Pons (tissue), 1 donor: ENCODE measurements at regions not wholly inside any gene's neighbourhood (a gene's known extent, or its start where the extent isn't known, plus 50 kb on each side); places are given as distances from the start of the nearest gene placed in this dataset.
A peak's percentile ranks its signal among the peaks of the same experiment; 100 is the strongest.
"Not testable (repeated sequence)": the region's sequence is repeated elsewhere in the genome, so short reads cannot be mapped to it uniquely, and the experiment has no call there.

ENCODE experiments used
- DNase-seq: peaks from one replicate; pipeline ENCODE4 v3.0.0-alpha.2; 2016; ENCODE audit warnings: low spot score

DNA sequence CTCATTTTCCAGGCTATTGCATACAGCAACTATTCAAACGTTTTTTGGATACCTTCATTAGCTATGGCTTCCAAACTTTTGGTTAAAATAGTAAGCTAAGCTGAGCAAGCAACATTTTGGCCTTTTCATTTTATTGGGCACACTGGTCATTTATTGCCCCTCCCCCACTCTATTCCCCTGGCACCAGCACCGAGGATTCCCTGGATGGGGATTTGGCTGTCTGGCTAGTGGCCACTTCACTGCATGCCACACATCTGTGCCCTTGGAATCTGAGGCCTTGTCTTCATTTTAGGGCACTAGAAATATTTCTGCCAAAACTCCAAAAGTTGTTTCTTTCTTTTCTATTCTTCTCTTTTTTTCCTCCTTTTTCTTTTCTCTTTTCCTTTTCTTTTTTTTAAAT is 980.7 kb downstream of the LTN1 start:
- not testable (repeated sequence) for DNase-seq

DNA sequence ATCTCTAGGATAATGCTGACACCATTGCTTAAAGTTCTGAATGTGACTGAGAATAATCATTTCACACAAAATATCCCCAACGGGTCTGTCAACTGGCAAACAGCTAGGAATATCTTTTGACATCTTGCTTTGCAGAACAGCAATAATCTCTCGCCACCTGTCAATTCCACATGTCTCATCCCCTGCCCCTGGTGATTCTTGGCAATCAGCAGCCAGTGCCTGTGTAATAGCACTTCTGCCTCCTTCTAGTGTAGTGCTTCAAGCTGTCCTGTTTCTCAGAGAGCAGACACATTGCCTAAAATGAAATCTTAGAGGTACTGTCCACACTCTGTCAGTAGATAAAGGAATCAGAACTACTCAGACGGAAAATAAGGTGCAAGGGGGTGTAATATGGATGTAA is 984.4 kb downstream of the LTN1 start:
- DNase-seq, result peak; percentile 45

DNA sequence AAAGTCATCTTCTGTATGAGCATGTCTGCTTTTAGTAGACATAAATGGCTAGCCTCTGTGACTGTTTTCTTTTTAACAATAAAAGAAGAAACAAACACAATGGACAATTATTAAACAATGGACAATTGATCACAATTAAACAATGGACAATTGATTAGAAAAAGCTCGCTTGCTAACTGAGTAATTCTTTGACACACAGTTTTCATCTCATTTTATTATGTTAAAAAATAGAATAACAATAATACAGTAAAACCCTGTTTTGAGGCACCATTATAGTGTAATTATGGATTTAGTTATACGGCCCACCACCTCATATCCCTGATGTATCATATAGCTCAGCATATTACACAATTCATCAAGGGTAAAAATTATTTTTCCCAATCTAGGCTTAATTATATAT is 989.0 kb downstream of the LTN1 start:
- peak; percentile 63 for DNase-seq

DNA sequence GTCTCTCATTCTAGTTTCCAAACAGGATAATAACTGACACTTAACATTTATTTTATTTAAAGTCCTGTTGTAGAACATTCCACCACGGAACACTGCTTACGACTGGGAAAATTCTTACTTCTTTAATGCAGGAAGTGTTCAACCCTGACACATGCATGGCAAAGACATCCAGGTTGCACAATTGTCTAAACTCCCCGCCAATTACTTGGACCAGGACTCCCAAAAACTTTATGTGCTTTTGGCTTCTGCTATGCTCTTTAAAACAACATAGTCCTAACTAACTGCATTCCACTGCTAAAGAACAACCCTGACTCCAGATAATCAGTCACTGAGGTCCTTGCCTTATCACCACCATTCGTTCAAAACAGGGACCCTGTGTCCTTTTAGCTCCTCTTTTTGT is 995.8 kb downstream of the LTN1 start:
- DNase-seq, result not testable (repeated sequence)

DNA sequence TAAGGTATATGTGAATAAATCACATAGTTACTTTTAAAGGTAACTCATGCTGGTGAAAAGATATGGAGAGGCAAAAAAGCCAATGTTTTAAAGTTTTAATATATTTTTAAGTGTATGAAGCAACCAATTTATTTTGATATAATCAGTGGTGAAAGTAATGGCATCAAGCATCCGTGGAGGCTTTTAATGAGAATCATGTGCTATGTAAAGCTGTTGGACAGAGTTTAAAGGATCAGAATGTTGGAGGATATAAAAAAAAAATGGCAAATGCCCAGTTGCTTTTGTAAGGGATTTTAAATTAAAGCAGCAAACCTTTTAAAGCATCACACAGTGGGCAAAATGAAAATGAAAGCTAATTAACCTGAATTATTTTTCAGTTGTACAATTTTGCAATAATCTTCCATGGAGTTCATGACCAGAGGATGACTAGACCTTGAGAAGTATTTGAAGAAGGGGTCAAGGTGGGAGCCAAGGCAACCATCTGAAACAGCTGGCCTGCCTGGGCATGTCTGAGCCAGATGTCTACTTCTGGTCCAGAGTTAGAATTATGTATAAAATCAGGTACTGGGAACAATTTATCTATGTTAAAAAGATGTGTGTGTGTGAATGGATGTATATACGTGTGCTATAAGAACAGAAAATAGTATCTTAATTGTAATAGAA is 1007.9 kb downstream of the LTN1 start:
- DNase-seq, result not testable (repeated sequence)

DNA sequence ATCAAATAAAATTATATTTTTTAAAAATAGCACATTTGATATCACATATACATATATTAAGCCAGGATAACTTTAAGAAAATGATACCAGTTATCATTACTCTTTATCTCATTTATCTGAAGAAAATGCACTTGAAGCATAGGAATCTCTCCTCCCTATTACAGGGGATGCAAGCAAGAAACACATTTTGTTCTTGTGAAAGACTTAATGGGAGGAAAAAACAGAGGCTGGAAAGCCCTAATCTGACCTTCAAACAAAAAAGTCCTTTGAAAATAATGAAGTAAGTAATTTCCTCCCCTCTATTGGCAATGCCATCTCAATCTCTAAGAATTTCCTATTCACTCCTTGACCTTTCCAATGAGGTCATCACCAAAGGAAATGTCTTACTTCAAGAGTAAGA is 1012.6 kb upstream of the ADAMTS5 start:
- not testable (repeated sequence) for DNase-seq

DNA sequence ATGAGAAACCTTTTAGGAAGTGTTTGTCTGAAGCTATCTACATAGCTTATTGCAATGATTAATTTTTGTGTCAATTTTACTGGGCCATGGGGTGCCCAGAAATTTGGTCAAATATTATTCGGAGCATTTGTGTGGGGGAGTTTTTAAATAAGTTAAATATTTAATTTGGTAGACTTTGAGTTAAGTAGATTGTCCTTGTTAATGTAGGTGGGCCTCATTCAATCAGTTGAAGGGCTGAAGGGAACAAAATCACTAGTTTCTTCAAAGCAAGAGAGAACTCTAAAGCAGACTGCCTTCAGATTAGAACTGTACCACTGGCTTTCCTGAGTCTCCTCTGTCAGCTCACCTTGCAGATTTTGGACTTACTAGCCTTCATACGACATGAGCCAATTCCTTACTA is 1008.6 kb upstream of the ADAMTS5 start:
- no peak for DNase-seq

DNA sequence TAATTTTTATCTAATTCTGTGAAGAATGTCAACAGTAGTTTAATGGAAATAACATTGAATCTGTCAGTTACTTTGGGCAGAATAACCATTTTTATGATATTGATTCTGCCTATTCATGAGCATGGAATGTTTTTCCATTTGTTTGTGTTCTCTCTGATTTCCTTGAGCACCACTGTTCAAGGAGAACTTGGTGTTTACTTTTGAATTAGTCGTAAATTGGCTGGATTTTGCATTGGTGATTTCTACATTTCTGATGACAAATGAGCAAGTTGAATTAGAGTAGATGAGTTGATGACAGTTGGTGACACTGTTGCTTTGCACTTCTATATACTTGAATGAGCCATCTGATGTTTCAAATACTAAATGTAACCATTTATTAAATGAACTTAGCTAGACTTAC is 1007.3 kb upstream of the ADAMTS5 start:
- not testable (repeated sequence) for DNase-seq

DNA sequence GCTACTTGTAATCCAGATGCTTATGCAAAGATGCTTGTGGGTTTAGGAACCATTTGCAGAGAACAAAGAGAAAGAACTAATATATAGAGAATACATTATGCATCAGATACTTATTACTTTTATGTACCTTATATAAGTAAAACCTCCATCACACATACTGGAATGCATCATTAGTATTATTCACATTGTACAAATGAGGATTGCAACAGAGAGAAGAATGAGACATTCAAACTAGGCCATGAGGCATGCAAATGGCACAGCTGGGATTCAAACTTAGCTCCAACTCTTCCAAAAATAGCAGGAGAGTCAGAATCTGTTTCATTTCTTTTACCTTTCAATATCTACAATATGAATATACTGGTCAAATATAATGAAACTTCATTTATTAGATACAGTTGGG is 1001.4 kb upstream of the ADAMTS5 start:
- not testable (repeated sequence) for DNase-seq

DNA sequence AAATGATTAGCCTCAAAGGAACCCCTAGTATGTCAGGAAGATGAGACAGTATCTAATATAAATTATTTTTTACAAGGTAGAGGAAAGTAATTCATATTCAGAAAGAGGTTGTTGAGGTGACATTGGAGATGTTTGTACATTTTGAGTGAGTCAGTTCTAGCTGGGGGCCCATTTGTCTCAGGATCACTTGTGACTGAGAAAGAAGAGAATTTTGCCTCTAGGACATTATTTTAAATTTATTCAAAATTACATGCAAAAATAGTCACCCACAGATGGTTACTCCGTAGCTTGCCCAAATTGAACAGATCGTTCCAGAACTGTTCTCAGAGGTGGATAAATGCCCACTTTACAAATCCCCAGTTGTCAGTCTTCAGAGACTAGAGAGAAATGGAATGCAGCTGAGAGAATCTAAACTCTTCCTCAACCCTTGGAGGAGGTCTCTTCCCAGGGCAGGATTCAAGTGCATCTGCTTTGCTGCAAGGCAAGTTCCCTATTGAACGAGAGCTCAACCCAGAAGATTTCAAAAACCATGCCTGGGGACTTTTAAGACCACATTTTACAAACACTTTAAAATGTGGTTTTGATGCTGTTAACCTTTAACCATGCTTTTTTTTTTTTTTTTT is 987.8 kb upstream of the ADAMTS5 start:
- no peak for DNase-seq

DNA sequence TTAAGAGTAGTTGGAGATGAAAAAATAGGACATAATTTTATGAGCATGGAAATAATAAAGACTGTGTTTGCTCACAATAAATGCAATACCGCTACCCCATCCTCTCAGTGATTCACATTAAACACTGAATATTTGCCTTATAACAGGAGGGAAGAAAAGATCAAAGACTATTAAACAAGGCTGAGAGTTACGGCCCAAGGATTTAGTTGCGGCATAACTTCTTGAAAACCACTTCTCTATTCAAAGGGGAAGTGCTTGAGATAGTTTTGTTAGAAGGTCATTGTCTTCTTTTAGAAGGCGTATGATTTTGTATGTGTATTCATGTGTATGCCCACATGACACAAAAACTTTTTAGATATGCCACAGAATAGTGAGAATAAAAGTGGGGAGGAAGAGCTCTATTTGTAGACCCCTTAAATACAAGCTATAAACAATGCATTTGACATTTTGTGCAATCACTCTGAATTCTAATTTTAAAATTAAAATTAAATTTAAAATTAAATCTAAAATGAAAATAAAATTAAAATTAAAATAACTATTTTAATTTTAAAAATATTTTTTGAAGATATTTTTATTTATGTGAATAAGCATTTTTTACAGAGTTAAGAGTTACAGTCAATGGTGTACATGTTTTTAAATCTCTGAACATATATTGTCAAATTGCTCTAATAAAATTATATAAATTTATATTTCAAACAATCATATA is 986.6 kb upstream of the ADAMTS5 start:
- no peak for DNase-seq

DNA sequence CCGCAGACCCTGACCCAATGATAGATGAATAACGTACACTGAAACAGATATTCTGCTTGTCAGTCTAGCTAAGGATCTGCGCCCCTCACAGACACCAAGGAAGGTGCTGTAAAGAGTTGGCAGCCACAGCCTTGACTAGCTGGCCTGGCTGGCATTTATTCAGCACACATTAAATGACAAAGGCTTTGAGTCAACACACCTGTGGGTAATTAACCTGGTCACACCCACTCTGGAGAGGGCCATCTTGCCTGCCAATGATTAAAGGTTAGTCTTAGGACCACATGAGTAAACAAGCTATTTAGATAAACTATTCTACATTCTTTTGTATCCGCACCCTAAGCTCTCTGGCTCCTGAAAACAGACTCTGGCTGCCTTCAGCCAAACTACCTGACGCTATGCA is 982.2 kb upstream of the ADAMTS5 start:
- DNase-seq, result not testable (repeated sequence)

DNA sequence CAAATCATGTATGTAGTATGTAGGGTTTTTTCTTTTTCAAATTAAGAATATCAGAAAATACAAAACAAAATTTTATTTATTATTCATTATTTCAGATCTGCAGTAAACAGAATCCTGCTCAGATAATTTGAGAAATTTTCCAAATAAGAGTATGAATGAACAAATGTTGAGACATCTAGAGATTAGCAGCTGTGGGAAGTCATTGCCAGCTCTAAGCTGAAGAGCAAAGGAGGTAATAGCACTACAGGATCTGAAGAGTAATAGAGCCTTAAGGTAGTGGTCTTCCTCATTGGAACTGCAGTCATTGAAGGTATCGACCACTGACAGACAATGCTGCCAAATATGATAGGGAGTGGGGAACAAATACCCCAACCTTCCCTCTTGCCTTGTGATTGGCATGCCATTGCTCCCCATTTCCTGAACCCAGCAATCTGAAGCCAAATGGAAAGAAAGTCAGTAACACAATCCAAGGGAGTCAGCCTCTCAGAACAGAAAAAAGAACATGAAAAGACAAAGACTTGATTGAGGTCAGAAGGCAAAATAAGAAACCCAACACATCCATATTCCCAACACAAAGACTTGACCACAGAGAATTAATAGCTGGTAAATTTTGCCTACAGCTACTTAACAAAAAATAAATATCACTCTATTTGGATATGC is 963.4 kb upstream of the ADAMTS5 start:
- DNase-seq, result not testable (repeated sequence)

DNA sequence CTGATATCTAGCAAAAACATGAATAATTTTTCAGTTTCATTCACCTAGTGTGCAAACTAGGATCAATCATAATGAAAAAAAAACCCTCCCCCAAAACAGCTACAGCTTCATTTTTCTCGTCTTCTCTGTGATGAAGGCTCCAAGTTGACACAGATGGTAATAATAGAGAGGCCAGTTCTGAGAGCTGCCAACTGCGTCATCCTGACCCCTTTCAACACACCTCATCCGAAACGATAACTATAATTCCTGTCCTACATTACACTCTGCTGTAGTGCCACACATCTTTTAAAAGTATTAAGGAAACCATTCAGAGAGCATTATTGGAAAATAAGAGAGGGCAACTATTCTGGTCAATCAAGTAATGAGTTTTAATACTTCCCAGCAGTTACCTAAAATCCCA is 962.3 kb upstream of the ADAMTS5 start:
- not testable (repeated sequence) for DNase-seq

DNA sequence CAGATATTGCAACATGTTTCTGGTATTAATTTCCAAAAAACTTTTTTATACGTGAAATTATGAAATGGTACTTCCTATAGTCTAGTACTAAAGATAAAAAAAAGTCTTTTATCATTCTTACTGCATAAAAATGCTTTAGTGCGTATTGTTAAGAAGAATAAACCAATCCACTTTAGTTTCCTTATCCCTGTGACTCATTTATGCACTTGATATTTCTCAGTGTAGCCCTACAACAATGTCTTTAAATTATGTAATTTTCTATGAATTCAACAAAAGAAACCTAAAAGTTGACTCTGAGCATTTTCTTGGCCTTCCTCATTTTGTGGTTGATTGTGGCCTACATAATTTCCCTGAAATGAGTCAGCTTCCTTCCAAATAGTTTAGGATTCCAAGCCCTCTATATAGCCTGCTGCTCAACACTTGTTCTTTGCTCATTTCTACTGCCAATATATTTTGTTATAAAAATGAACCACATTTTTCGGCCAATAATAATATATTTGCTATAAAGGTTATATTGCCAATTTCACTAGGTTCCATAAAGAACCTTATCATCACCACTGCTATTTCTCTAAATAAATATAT is 961.7 kb upstream of the ADAMTS5 start:
- not testable (repeated sequence) for DNase-seq

DNA sequence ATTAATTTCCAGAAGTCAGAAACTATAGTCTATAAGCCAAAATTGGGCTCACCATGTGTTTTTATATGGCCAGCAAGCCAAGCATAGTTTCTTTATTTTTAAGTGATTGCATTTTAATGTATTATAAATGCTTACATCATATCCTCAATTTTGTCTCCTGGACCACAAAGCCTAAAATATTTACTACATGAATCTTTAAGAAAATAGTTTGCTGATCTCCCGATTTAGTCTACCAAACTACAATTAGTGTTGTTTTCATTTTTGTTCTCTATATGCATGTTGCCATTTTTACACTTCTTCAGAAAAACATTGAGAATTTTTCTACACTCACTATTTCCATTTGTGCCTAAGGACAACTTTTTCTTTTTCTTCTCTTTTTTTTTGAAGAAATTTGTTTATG is 954.5 kb upstream of the ADAMTS5 start:
- not testable (repeated sequence) for DNase-seq

DNA sequence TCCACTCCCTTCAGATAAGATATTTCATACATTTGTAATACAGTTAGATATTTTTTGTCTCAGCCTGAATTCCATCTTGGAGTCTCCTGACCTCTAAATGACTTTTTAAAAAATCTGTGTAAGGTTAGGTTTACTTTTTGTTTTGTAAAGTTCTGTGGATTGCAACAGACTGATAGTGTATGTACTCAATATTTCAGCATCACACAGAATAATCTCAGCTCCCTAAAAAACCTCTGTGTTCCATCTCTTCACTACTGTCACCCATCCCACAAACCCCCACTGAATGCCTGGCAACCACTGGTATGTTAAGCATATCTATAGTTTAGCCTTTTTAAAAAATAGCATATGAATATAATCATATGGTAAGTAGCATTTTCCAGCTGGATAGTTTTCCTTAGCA is 951.1 kb upstream of the ADAMTS5 start:
- not testable (repeated sequence) for DNase-seq

DNA sequence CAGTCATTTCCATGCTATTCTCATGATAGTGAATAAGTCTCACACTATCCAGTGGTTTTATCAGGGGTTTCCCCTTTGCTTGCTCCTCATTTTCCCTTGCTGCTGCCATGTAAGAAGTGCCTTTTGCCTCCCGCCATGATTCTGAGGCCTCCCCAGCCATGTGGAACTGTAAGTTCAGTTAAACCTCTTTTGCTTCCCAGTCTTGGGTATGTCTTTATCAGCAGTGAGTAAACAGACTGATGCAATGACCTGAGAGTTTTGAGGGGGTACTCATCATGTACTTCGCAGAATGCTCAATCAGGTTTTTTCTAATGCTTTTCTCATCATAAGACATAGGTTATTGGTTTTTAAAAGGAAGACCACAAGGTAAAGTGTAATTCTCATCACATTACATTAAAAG is 949.4 kb upstream of the ADAMTS5 start:
- not testable (repeated sequence) for DNase-seq

DNA sequence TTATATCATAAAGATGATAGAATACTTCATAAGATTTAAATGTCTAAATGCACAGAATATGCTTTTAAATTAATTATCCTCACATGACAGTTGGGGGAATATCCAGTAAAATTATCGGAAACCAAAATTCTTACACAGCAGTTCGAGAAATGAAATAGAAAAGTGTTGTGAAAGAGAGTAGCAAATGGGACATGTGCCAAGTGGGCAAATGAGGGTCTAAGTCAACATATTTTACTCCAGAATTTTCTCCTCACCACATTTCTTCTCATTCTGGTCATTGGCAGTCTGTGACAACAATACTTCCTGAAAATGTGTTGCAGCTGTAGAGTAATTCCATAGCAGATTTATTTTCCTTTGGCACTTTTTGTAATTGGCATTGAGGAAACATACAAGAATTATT is 945.2 kb upstream of the ADAMTS5 start:
- DNase-seq, result not testable (repeated sequence)

DNA sequence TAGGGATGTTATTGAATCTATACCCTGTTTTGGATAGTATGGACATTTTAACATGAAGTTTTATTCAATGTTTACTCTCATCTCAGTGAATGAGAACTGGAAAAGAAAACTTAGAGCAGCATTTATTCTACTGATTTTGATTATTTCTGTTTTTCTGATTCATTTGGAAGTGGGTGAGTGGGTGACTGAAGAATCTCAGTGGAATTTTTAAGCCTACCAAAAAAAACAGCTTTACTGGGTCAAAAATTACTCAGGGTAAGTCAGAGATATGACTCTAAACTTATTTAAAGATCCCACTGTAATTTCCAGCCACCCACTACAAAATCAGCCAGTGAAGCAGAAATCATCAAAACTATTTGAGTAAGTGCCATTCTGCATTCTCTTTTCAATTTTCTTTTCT is 942.6 kb upstream of the ADAMTS5 start:
- not testable (repeated sequence) for DNase-seq

DNA sequence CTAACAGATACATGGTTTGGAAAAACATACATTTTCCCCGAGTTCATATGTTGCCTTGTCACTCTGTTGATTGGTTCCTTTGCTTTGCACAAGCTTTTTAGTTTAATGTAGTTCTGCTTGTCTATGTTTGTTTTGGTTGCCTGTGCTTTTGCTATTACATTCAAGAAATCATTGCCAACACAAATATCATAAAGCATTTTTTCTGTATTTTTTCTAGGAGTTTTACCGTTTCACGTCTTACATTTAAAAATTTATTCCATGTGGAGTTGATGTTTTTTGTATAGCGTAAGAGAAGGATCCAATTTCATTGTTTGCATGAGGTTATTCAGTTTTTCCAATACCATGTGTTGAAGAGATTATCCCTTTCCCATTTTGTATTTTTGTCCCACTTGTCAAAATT is 941.9 kb upstream of the ADAMTS5 start:
- not testable (repeated sequence) for DNase-seq

DNA sequence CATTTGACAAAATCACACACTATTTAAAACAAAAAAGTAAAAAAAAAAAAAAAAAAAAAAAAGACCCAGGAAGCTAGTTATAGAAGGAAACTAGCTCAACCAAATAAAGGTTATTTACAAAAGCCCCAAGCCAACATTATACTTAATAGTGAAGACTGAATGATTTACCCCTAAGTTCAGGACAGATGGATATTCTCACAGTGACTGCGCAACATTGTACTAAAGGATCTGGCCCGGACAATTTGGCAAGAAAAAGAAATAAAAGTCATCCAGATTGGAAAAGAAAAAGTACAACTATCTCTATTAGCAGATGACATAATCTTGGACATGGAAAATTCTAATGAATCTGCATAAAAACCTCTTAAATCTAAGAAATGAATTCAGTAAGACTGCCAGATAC is 936.0 kb upstream of the ADAMTS5 start:
- DNase-seq, result not testable (repeated sequence)
